ENCODE measurements at regions not wholly inside any gene's neighbourhood (a gene's known extent, or its start where the extent isn't known, plus 50 kb on each side); places are given as distances from the start of the nearest gene placed in this dataset.

- no peak for DNase-seq (ENCODE audit: extremely low spot score)
- ChIA-PET POLR2A (no interaction called here), CTCF (no interaction called here)
- TF ChIP-seq HDGF (IDR thresholded peaks at IDR 0.05; ENCODE audit: borderline replicate concordance) (no peak), ARNT (IDR thresholded peaks at IDR 0.05) (no peak), LEF1 (IDR thresholded peaks at IDR 0.05; ENCODE audit: borderline replicate concordance) (no peak), PKNOX1 (IDR thresholded peaks at IDR 0.05) (no peak), ELF4 (IDR thresholded peaks at IDR 0.05) (no peak), L3MBTL2 (conservative IDR thresholded peaks at IDR 0.05) (no peak), SUZ12 (IDR thresholded peaks at IDR 0.05) (no peak), CTBP1 (IDR thresholded peaks at IDR 0.05; ENCODE audit: borderline replicate concordance) (no peak), TARDBP (IDR thresholded peaks at IDR 0.05) (no peak), NFRKB (IDR thresholded peaks at IDR 0.05) (no peak), FOXA1 (IDR thresholded peaks at IDR 0.05) (no peak), BHLHE40 (IDR thresholded peaks at IDR 0.05; ENCODE audit: borderline replicate concordance) (no peak), FOXM1 (IDR thresholded peaks at IDR 0.05; ENCODE audit: borderline replicate concordance) (no peak), ZNF384 (IDR thresholded peaks at IDR 0.05) (no peak)
Measured at GRCh38 chrX:42229533-42229932, 306.2 kb upstream of the CASK start.

- TF ChIP-seq L3MBTL2 (conservative IDR thresholded peaks at IDR 0.05): no peak
- no peak for TF ChIP-seq SUZ12 (IDR thresholded peaks at IDR 0.05)
- TF ChIP-seq HDGF (IDR thresholded peaks at IDR 0.05; ENCODE audit: borderline replicate concordance): no peak
- TF ChIP-seq FOXK2 (IDR thresholded peaks at IDR 0.05): no peak
- no peak for TF ChIP-seq NFRKB (IDR thresholded peaks at IDR 0.05)
- no peak for TF ChIP-seq CTBP1 (IDR thresholded peaks at IDR 0.05; ENCODE audit: borderline replicate concordance)
- no peak for TF ChIP-seq ARNT (IDR thresholded peaks at IDR 0.05)
- no peak for TF ChIP-seq FOXM1 (IDR thresholded peaks at IDR 0.05; ENCODE audit: borderline replicate concordance)
- no peak for TF ChIP-seq SP1 (IDR thresholded peaks at IDR 0.05)
- TF ChIP-seq TARDBP (IDR thresholded peaks at IDR 0.05): no peak
- no peak for TF ChIP-seq ELF4 (IDR thresholded peaks at IDR 0.05)
- no peak for TF ChIP-seq LEF1 (IDR thresholded peaks at IDR 0.05; ENCODE audit: borderline replicate concordance)
- no peak for TF ChIP-seq FOXA1 (IDR thresholded peaks at IDR 0.05)
- no peak for TF ChIP-seq PKNOX1 (IDR thresholded peaks at IDR 0.05)
- TF ChIP-seq BHLHE40 (IDR thresholded peaks at IDR 0.05; ENCODE audit: borderline replicate concordance): no peak
- no peak for TF ChIP-seq ZNF384 (IDR thresholded peaks at IDR 0.05)
- ChIA-PET POLR2A (no interaction called here), CTCF (no interaction called here)
- no peak for DNase-seq (ENCODE audit: extremely low spot score)
Measured at GRCh38 chrX:42220666-42221065, 297.3 kb upstream of the CASK start.

- ChIA-PET POLR2A (no interaction called here), CTCF (no interaction called here)
- DNase-seq (ENCODE audit: extremely low spot score): no peak
- no peak for TF ChIP-seq BHLHE40 (IDR thresholded peaks at IDR 0.05; ENCODE audit: borderline replicate concordance)
- no peak for TF ChIP-seq TARDBP (IDR thresholded peaks at IDR 0.05)
- TF ChIP-seq CTBP1 (IDR thresholded peaks at IDR 0.05; ENCODE audit: borderline replicate concordance): no peak
- TF ChIP-seq NFRKB (IDR thresholded peaks at IDR 0.05): no peak
- TF ChIP-seq L3MBTL2 (conservative IDR thresholded peaks at IDR 0.05): no peak
- TF ChIP-seq PKNOX1 (IDR thresholded peaks at IDR 0.05): no peak
- TF ChIP-seq FOXA1 (IDR thresholded peaks at IDR 0.05): no peak
- no peak for TF ChIP-seq SP1 (IDR thresholded peaks at IDR 0.05)
- no peak for TF ChIP-seq ZNF384 (IDR thresholded peaks at IDR 0.05)
- no peak for TF ChIP-seq LEF1 (IDR thresholded peaks at IDR 0.05; ENCODE audit: borderline replicate concordance)
- TF ChIP-seq SUZ12 (IDR thresholded peaks at IDR 0.05): no peak
- no peak for TF ChIP-seq ELF4 (IDR thresholded peaks at IDR 0.05)
- TF ChIP-seq FOXK2 (IDR thresholded peaks at IDR 0.05): no peak
- TF ChIP-seq FOXM1 (IDR thresholded peaks at IDR 0.05; ENCODE audit: borderline replicate concordance): no peak
- no peak for TF ChIP-seq HDGF (IDR thresholded peaks at IDR 0.05; ENCODE audit: borderline replicate concordance)
- no peak for TF ChIP-seq ARNT (IDR thresholded peaks at IDR 0.05)
Measured at GRCh38 chrX:42220083-42220482, 296.7 kb upstream of the CASK start.

GRCh38 chrX:42219231-42219630, 295.9 kb upstream of the CASK start:
- DNase-seq (ENCODE audit: extremely low spot score): no peak
- POLR2A ChIA-PET: no interaction called here
- TF ChIP-seq FOXA1 (IDR thresholded peaks at IDR 0.05) (no peak), ARNT (IDR thresholded peaks at IDR 0.05) (no peak), SUZ12 (IDR thresholded peaks at IDR 0.05) (no peak)
- CTCF ChIA-PET: no interaction called here

- POLR2A ChIA-PET: no interaction called here
- CTCF ChIA-PET: no interaction called here
- no peak for DNase-seq (ENCODE audit: extremely low spot score)
- no peak for TF ChIP-seq PKNOX1 (IDR thresholded peaks at IDR 0.05)
- no peak for TF ChIP-seq FOXA1 (IDR thresholded peaks at IDR 0.05)
- no peak for TF ChIP-seq SP1 (IDR thresholded peaks at IDR 0.05)
- no peak for TF ChIP-seq FOXK2 (IDR thresholded peaks at IDR 0.05)
- no peak for TF ChIP-seq ZNF384 (IDR thresholded peaks at IDR 0.05)
- no peak for TF ChIP-seq L3MBTL2 (conservative IDR thresholded peaks at IDR 0.05)
- TF ChIP-seq LEF1 (IDR thresholded peaks at IDR 0.05; ENCODE audit: borderline replicate concordance): no peak
Measured at GRCh38 chrX:42195506-42195905, 272.2 kb upstream of the CASK start.

- ChIA-PET CTCF (no interaction called here), POLR2A (no interaction called here)
- DNase-seq (ENCODE audit: extremely low spot score): no peak
- TF ChIP-seq FOXA1 (IDR thresholded peaks at IDR 0.05) (no peak), FOXK2 (IDR thresholded peaks at IDR 0.05) (no peak), TARDBP (IDR thresholded peaks at IDR 0.05) (no peak), SP1 (IDR thresholded peaks at IDR 0.05) (no peak), BHLHE40 (IDR thresholded peaks at IDR 0.05; ENCODE audit: borderline replicate concordance) (no peak), ZNF384 (IDR thresholded peaks at IDR 0.05) (no peak), ARNT (IDR thresholded peaks at IDR 0.05) (no peak), SUZ12 (IDR thresholded peaks at IDR 0.05) (no peak)
Measured at GRCh38 chrX:42189576-42189975, 266.2 kb upstream of the CASK start.

All from HEK293T (cell line).